GM18870 (cell line): ENCODE measurements at regions not wholly inside any gene's neighbourhood (a gene's known extent, or its start where the extent isn't known, plus 50 kb on each side); places are given as distances from the start of the nearest gene placed in this dataset.

Experiments used
- ATAC-seq: cut with Tn5 transposase; IDR thresholded peaks from one replicate; pipeline ENCODE4 v1.9.1; 2021; ENCODE audit warnings: moderate library complexity; ENCODE audit not compliant: unreplicated experiment

- ATAC-seq: no peak
Observed at GRCh38 chr2:20539776-20540586, 93.1 kb downstream of the RHOB start.

GRCh38 chr2:20540587-20541293 lies 93.9 kb downstream of the RHOB start:
- ATAC-seq: no peak

GRCh38 chr2:20541294-20541640 lies 94.4 kb downstream of the RHOB start:
- ATAC-seq: no peak

- no peak for ATAC-seq
Observed at GRCh38 chr2:20541651-20542050, 94.8 kb downstream of the RHOB start.

GRCh38 chr2:20542269-20542668 lies 95.4 kb downstream of the RHOB start:
- no peak for ATAC-seq

GRCh38 chr2:20542746-20543468 lies 96.0 kb downstream of the RHOB start:
- ATAC-seq: no peak

GRCh38 chr2:20543469-20544152 lies 96.7 kb downstream of the RHOB start:
- no peak for ATAC-seq

- ATAC-seq: no peak
Observed at GRCh38 chr2:20544153-20544747, 97.4 kb downstream of the RHOB start.

- no peak for ATAC-seq
Observed at GRCh38 chr2:20549144-20549543, 101.8 kb downstream of the HS1BP3 start.

GRCh38 chr2:20549691-20550348 lies 101.1 kb downstream of the HS1BP3 start:
- no peak for ATAC-seq

GRCh38 chr2:20551260-20551944 lies 99.5 kb downstream of the HS1BP3 start:
- no peak for ATAC-seq

GRCh38 chr2:20551945-20552328 lies 99.0 kb downstream of the HS1BP3 start:
- ATAC-seq: no peak

- ATAC-seq: no peak
Observed at GRCh38 chr2:20552847-20553246, 98.1 kb downstream of the HS1BP3 start.

GRCh38 chr2:20553580-20553979 lies 97.3 kb downstream of the HS1BP3 start:
- ATAC-seq: no peak

- no peak for ATAC-seq
Observed at GRCh38 chr2:20555954-20556353, 94.9 kb downstream of the HS1BP3 start.

GRCh38 chr2:20556756-20557155 lies 94.1 kb downstream of the HS1BP3 start:
- no peak for ATAC-seq

- ATAC-seq: no peak
Observed at GRCh38 chr2:20557226-20557625, 93.7 kb downstream of the HS1BP3 start.

GRCh38 chr2:20557635-20558034 lies 93.3 kb downstream of the HS1BP3 start:
- no peak for ATAC-seq

GRCh38 chr2:20558391-20559150 lies 92.3 kb downstream of the HS1BP3 start:
- no peak for ATAC-seq
